Lower leg skin (tissue), 4 donors: ENCODE measurements at regions not wholly inside any gene's neighbourhood (a gene's known extent, or its start where the extent isn't known, plus 50 kb on each side); places are given as distances from the start of the nearest gene placed in this dataset.

ENCODE experiments used
- DNase-seq, 2 donors: peaks; one replicate each; pipeline ENCODE4 v3.0.0-alpha.2; 2019; ENCODE audit warnings: low spot score in 2 of 2
- H3K4me3 ChIP-seq: fragments of 200-600 bp; sonication (generic); 2 replicates; pipeline ENCODE4 v1.5.1; 2017; ENCODE audit warnings: mild to moderate bottlenecking, low read depth; ENCODE audit not compliant: poor library complexity, severe bottlenecking
- POLR2A ChIP-seq, 2 donors: fragments of 450-650 bp; IDR thresholded peaks; one replicate each; pipeline ENCODE4 v1.6.1; 2016 to 2017; ENCODE audit warnings: antibody characterized with exemption in 2 of 2, mild to moderate bottlenecking in 1 of 2, moderate library complexity in 1 of 2
- WGBS, 2 donors: methylation state at CpG; one replicate each; pipeline ENCODE4 v1.1.5; 2018; 5-methylcytosine and 5-hydroxymethylcytosine counted together
- intact Hi-C: fragments of 100-400 bp; cut with DNase I; formaldehyde crosslinking; loops from one replicate; pipeline ENCODE4 v1.15.0; 2023; ENCODE audit warnings: low total_unique reads
- TF ChIP-seq, protein P1 (sequence below), 3 donors: fragments of 450-650 bp; IDR thresholded peaks; one replicate each; pipeline ENCODE4 v1.5.1; 2016; ENCODE audit warnings: antibody characterized with exemption in 3 of 3, mild to moderate bottlenecking in 3 of 3, moderate library complexity in 2 of 3

DNA sequence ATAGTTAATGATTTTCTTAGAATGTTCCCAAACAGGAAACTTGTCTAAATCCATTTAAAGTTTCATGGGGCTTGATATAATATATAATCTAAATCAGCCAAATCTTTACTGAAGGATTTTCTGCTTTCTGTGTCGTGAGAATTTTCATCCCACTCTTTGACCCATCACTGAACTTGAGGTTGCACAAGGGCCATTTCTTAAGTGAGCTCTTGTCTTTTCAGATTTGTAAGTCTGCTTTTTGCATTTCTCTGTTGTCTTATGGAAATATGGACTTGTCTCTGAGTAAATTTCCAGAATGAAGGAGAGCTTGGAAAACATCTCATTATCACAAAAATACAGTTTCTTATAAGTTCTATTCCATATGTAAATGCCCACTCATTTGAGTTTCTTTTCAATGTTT, 149.2 kb upstream of the ARRDC3 start:
- intact Hi-C loops: no loop called here
- TF ChIP-seq, protein P1, sequence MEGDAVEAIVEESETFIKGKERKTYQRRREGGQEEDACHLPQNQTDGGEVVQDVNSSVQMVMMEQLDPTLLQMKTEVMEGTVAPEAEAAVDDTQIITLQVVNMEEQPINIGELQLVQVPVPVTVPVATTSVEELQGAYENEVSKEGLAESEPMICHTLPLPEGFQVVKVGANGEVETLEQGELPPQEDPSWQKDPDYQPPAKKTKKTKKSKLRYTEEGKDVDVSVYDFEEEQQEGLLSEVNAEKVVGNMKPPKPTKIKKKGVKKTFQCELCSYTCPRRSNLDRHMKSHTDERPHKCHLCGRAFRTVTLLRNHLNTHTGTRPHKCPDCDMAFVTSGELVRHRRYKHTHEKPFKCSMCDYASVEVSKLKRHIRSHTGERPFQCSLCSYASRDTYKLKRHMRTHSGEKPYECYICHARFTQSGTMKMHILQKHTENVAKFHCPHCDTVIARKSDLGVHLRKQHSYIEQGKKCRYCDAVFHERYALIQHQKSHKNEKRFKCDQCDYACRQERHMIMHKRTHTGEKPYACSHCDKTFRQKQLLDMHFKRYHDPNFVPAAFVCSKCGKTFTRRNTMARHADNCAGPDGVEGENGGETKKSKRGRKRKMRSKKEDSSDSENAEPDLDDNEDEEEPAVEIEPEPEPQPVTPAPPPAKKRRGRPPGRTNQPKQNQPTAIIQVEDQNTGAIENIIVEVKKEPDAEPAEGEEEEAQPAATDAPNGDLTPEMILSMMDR (IDR thresholded peaks at IDR 0.05): no peak
- no peak for TF ChIP-seq POLR2A (IDR thresholded peaks at IDR 0.05)
- DNase-seq: no peak
- H3K4me3 ChIP-seq: no peak overlapping the region
- 79 to 80% methylated on average over 1 of the region's 1 CpG for WGBS, 2 donors

GRCh38 chr5:91528831-91529230, 145.7 kb upstream of the ARRDC3 start:
- WGBS, 2 donors: 88 to 90% methylated on average over 2 of the region's 2 CpGs
- intact Hi-C loops: no loop called here
- no peak for TF ChIP-seq POLR2A (IDR thresholded peaks at IDR 0.05)
- TF ChIP-seq, protein P1 (IDR thresholded peaks at IDR 0.05): no peak
- no peak overlapping the region for H3K4me3 ChIP-seq
- DNase-seq: no peak

DNA sequence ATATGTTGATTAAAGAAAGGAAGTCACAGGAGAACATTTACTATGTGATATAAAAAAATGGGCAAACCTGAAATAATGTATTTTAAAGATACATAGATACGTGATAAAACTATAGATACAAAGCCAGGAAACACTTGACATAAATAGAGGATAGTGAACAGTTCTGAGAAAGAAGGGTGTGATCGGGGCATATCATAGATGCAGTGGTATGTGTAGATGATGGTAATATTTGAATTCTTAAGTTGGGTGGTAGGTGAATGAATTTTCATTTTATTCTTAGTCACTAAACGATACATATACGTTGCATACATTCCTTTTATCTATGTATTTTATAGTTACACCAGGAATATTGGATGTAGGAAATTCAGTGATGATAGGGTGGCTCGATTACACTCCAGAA, 138.7 kb upstream of the ARRDC3 start:
- 54 to 88% methylated on average over 5 of the region's 5 CpGs for WGBS, 2 donors
- DNase-seq: no peak
- no peak overlapping the region for H3K4me3 ChIP-seq
- TF ChIP-seq POLR2A (IDR thresholded peaks at IDR 0.05): no peak
- TF ChIP-seq, protein P1 (IDR thresholded peaks at IDR 0.05): no peak
- intact Hi-C loops: no loop called here

DNA sequence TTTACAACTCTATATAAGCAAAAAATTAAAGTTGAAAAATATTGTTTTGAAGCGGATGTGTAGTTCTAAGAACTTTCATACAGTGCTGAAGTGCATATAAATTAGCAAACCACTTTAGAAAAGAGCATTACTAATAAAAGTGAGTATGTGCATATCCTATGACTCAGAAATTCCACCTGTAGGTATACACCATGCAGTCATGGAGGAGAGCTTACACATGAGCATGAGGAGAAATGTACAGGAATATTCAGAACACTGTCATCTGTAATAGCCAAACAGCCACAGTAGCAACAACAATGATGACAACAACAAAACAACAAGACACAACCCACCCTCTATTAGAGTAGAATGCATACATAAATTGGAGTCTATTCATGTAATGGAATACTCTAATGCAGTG, 138.2 kb upstream of the ARRDC3 start:
- no peak for DNase-seq
- intact Hi-C loops: no loop called here
- 93 to 100% methylated on average over 1 of the region's 1 CpG for WGBS, 2 donors
- no peak overlapping the region for H3K4me3 ChIP-seq
- TF ChIP-seq, protein P1 (IDR thresholded peaks at IDR 0.05): no peak
- no peak for TF ChIP-seq POLR2A (IDR thresholded peaks at IDR 0.05)

GRCh38 chr5:91514400-91514799, 131.3 kb upstream of the ARRDC3 start:
- TF ChIP-seq POLR2A (IDR thresholded peaks at IDR 0.05): no peak
- TF ChIP-seq, protein P1 (IDR thresholded peaks at IDR 0.05): no peak
- no peak for DNase-seq
- no peak overlapping the region for H3K4me3 ChIP-seq
- intact Hi-C loops: no loop called here
- WGBS, 2 donors: 44% methylated on average over 4 of the region's 4 CpGs

GRCh38 chr5:91503321-91503720, 120.2 kb upstream of the ARRDC3 start:
- DNase-seq: no peak
- intact Hi-C loops: no loop called here
- TF ChIP-seq, protein P1 (IDR thresholded peaks at IDR 0.05): no peak
- TF ChIP-seq POLR2A (IDR thresholded peaks at IDR 0.05): no peak
- H3K4me3 ChIP-seq: no peak overlapping the region
- WGBS, 2 donors: 34 to 36% methylated on average over 3 of the region's 3 CpGs
